ENCODE measurements at regions not wholly inside any gene's neighbourhood (a gene's known extent, or its start where the extent isn't known, plus 50 kb on each side); places are given as distances from the start of the nearest gene placed in this dataset.

- Histone ChIP-seq H3K4me3 (ENCODE audit: low read depth, low read length, poor library complexity, severe bottlenecking) (no peak overlapping the region), H3K4me1 (ENCODE audit: insufficient read depth, low read length, poor library complexity, severe bottlenecking) (peaks cover 40% of the 10 kb centered on the region), H3K27me3 (replicated peaks; ENCODE audit: insufficient read depth, low read depth, low read length, poor library complexity) (no peaks in the 10 kb centered on the region), H3K36me3 (ENCODE audit: insufficient read depth, low read length, poor library complexity, severe bottlenecking) (no peaks in the 10 kb centered on the region), H3K9me3 (ENCODE audit: low read depth, low read length, poor library complexity, severe bottlenecking) (no peaks in the 10 kb centered on the region), H3K27ac (ENCODE audit: low read depth, low read length, poor library complexity, severe bottlenecking) (no peak overlapping the region)
- intact Hi-C loops (cut with micrococcal nuclease; ENCODE audit: unreplicated experiment) = no loop called here
- POLR2A ChIA-PET (ENCODE audit: low non-redundant PET) = no interaction called here
- no TSS peak for BruUV-seq (replicated peaks)
- no peak for DNase-seq (ENCODE audit: low spot score)
- CTCF ChIA-PET = no interaction called here
- TF ChIP-seq EZH2 (IDR thresholded peaks at IDR 0.05; ENCODE audit: borderline replicate concordance, low read depth, low read length, poor library complexity, severe bottlenecking) = no peak
- TF ChIP-seq CTCF (conservative IDR thresholded peaks at IDR 0.05; ENCODE audit: low read depth, low read length) = no peak
Observed at GRCh38 chr1:39152923-39153322, 51.6 kb upstream of the MACF1 start.

- BruUV-seq (replicated peaks) = no TSS peak
- intact Hi-C loops (cut with micrococcal nuclease; ENCODE audit: unreplicated experiment) = no loop called here
- peaks cover 46% of the 10 kb centered on the region for H3K4me1 ChIP-seq (ENCODE audit: insufficient read depth, low read length, poor library complexity, severe bottlenecking)
- CTCF ChIA-PET = no interaction called here
- H3K4me3 ChIP-seq (ENCODE audit: low read depth, low read length, poor library complexity, severe bottlenecking) = no peak overlapping the region
- TF ChIP-seq EZH2 (IDR thresholded peaks at IDR 0.05; ENCODE audit: borderline replicate concordance, low read depth, low read length, poor library complexity, severe bottlenecking) = no peak
- TF ChIP-seq CTCF (conservative IDR thresholded peaks at IDR 0.05; ENCODE audit: low read depth, low read length) = no peak
- POLR2A ChIA-PET (ENCODE audit: low non-redundant PET) = no interaction called here
- H3K27me3 ChIP-seq (replicated peaks; ENCODE audit: insufficient read depth, low read depth, low read length, poor library complexity) = no peaks in the 10 kb centered on the region
- no peak for DNase-seq (ENCODE audit: low spot score)
- H3K36me3 ChIP-seq (ENCODE audit: insufficient read depth, low read length, poor library complexity, severe bottlenecking) = no peaks in the 10 kb centered on the region
- H3K27ac ChIP-seq (ENCODE audit: low read depth, low read length, poor library complexity, severe bottlenecking) = no peak overlapping the region
- H3K9me3 ChIP-seq (ENCODE audit: low read depth, low read length, poor library complexity, severe bottlenecking) = no peaks in the 10 kb centered on the region
Observed at GRCh38 chr1:39153684-39154083, 50.8 kb upstream of the MACF1 start.

GRCh38 chr1:39154553-39155421, 49.7 kb upstream of the MACF1 start:
- no peak for DNase-seq (ENCODE audit: low spot score)
- Histone ChIP-seq H3K27me3 (replicated peaks; ENCODE audit: insufficient read depth, low read depth, low read length, poor library complexity) (no peaks in the 10 kb centered on the region), H3K4me3 (ENCODE audit: low read depth, low read length, poor library complexity, severe bottlenecking) (no peak overlapping the region), H3K27ac (ENCODE audit: low read depth, low read length, poor library complexity, severe bottlenecking) (no peak overlapping the region), H3K36me3 (ENCODE audit: insufficient read depth, low read length, poor library complexity, severe bottlenecking) (no peaks in the 10 kb centered on the region), H3K4me1 (ENCODE audit: insufficient read depth, low read length, poor library complexity, severe bottlenecking) (peaks cover 53% of the 10 kb centered on the region), H3K9me3 (ENCODE audit: low read depth, low read length, poor library complexity, severe bottlenecking) (no peaks in the 10 kb centered on the region)
- ChIA-PET CTCF (no interaction called here), POLR2A (ENCODE audit: low non-redundant PET) (no interaction called here)
- no TSS peak for BruUV-seq (replicated peaks)
- intact Hi-C loops (cut with micrococcal nuclease; ENCODE audit: unreplicated experiment) = no loop called here
- TF ChIP-seq EZH2 (IDR thresholded peaks at IDR 0.05; ENCODE audit: borderline replicate concordance, low read depth, low read length, poor library complexity, severe bottlenecking) (no peak), CTCF (conservative IDR thresholded peaks at IDR 0.05; ENCODE audit: low read depth, low read length) (no peak)
